Urinary bladder (tissue), 3 donors: ENCODE measurements at regions not wholly inside any gene's neighbourhood (a gene's known extent, or its start where the extent isn't known, plus 50 kb on each side); places are given as distances from the start of the nearest gene placed in this dataset.
A peak's percentile ranks its signal among the peaks of the same experiment; 100 is the strongest.

Experiments used
- DNase-seq: peaks from one replicate; pipeline ENCODE4 v3.0.0-alpha.2; 2015; ENCODE audit errors: extremely low spot score
- H3K27ac ChIP-seq: one replicate; pipeline ENCODE4 v1.5.1; 2013; ENCODE audit warnings: low read depth, mild to moderate bottlenecking, moderate library complexity
- H3K36me3 ChIP-seq: one replicate; pipeline ENCODE4 v1.6.1; 2013; ENCODE audit warnings: mild to moderate bottlenecking, moderate library complexity; ENCODE audit not compliant: insufficient read depth
- H3K4me1 ChIP-seq: one replicate; pipeline ENCODE4 v1.6.1; 2013; ENCODE audit warnings: mild to moderate bottlenecking, moderate library complexity; ENCODE audit not compliant: insufficient read depth
- H3K4me3 ChIP-seq: one replicate; pipeline ENCODE4 v1.5.1; 2013; ENCODE audit warnings: low read depth, low read length
- WGBS: extraction: QIAGEN DNeasy Blood & Tissue Kit; methylation state at CpG from one replicate; pipeline ENCODE4 v1.1.7; 2013; 5-methylcytosine and 5-hydroxymethylcytosine counted together
- donor health status: healthy with polysubstance abuse.
- donor health status: healthy.

GRCh38 chrX:85504381-85504780 is 124.9 kb upstream of the POF1B start:
- Histone ChIP-seq H3K4me3 (no peak overlapping the region), H3K4me1 (no peaks in the 10 kb centered on the region), H3K27ac (no peak overlapping the region), H3K36me3 (no peaks in the 10 kb centered on the region)
- WGBS: 65% methylated on average over 1 of the region's 1 CpG
- no peak for DNase-seq

- no peak overlapping the region for H3K27ac ChIP-seq
- H3K4me3 ChIP-seq: no peak overlapping the region
- H3K36me3 ChIP-seq: no peaks in the 10 kb centered on the region
- DNase-seq: peak; percentile 1
- H3K4me1 ChIP-seq: no peaks in the 10 kb centered on the region
- 49% methylated on average over 6 of the region's 6 CpGs for WGBS
Measured at GRCh38 chrX:85503258-85504158, 124.0 kb upstream of the POF1B start.

- WGBS: 77% methylated on average over 3 of the region's 3 CpGs
- Histone ChIP-seq H3K4me3 (no peak overlapping the region), H3K36me3 (no peaks in the 10 kb centered on the region), H3K4me1 (no peaks in the 10 kb centered on the region), H3K27ac (no peak overlapping the region)
- no peak for DNase-seq
Measured at GRCh38 chrX:85501349-85501748, 121.9 kb upstream of the POF1B start.

GRCh38 chrX:85499400-85499799 is 119.9 kb upstream of the POF1B start:
- H3K4me1 ChIP-seq: no peaks in the 10 kb centered on the region

GRCh38 chrX:85493821-85494220 is 114.4 kb upstream of the POF1B start:
- no peaks in the 10 kb centered on the region for H3K4me1 ChIP-seq
- H3K36me3 ChIP-seq: no peaks in the 10 kb centered on the region
- H3K4me3 ChIP-seq: no peak overlapping the region
- 78% methylated on average over 3 of the region's 3 CpGs for WGBS
- no peak for DNase-seq
- H3K27ac ChIP-seq: no peak overlapping the region

More at GRCh38 chrX:85499400-85499799, 119.9 kb upstream of the POF1B start:
- 26% methylated on average over 1 of the region's 1 CpG for WGBS
- Histone ChIP-seq H3K27ac (no peak overlapping the region), H3K36me3 (no peaks in the 10 kb centered on the region), H3K4me3 (no peak overlapping the region)
- DNase-seq: no peak

- no peaks in the 10 kb centered on the region for H3K4me1 ChIP-seq
- DNase-seq: no peak
- no peaks in the 10 kb centered on the region for H3K36me3 ChIP-seq
- H3K27ac ChIP-seq: no peak overlapping the region
- H3K4me3 ChIP-seq: no peak overlapping the region
Measured at GRCh38 chrX:85454295-85454694, 74.8 kb upstream of the POF1B start.

- Histone ChIP-seq H3K4me1 (no peaks in the 10 kb centered on the region), H3K36me3 (no peaks in the 10 kb centered on the region), H3K4me3 (no peak overlapping the region), H3K27ac (no peak overlapping the region)
- 62% methylated on average over 2 of the region's 2 CpGs for WGBS
- no peak for DNase-seq
Measured at GRCh38 chrX:85444613-85445012, 65.1 kb upstream of the POF1B start.
